ENCODE measurements at regions not wholly inside any gene's neighbourhood (a gene's known extent, or its start where the extent isn't known, plus 50 kb on each side); places are given as distances from the start of the nearest gene placed in this dataset.

- no peak for TF ChIP-seq CTCF (IDR thresholded peaks at IDR 0.05; ENCODE audit: borderline replicate concordance, extremely low read depth, low read length, poor library complexity, severe bottlenecking)
- no peak for TF ChIP-seq EZH2 (IDR thresholded peaks at IDR 0.05; ENCODE audit: borderline replicate concordance, low read depth, low read length, severe bottlenecking)
Observed at GRCh38 chr11:70493089-70493474, 94.8 kb downstream of the CTTN start.
